GM12878 (cell line): ENCODE measurements at regions not wholly inside any gene's neighbourhood (a gene's known extent, or its start where the extent isn't known, plus 50 kb on each side); places are given as distances from the start of the nearest gene placed in this dataset.

Experiments
- ATAC-seq: fragments of 200-7000 bp; cut with Tn5 transposase; 3 replicates; pipeline ENCODE4 v1.9.1; 2020; ENCODE audit warnings: mild to moderate bottlenecking, moderate library complexity
- BruUV-seq: library from RNA; stranded (reverse); fragments of 400-500 nt; replicated peaks from 2 replicates; lab custom pipeline; 2021; lab: Mats Ljungman, UMichigan
- CTCF ChIA-PET: fragments of 300-600 bp; sonication (Branson Sonifier 250); formaldehyde crosslinking; extraction: SDS; loops from one replicate; lab custom pipeline; 2021; ENCODE audit warnings: inconsistent platforms; lab: Yijun Ruan, JAX
- POLR2A ChIA-PET: fragments of 350-600 bp; formaldehyde crosslinking; extraction: SDS; loops from one replicate; lab custom pipeline; 2021; ENCODE audit warnings: inconsistent platforms; lab: Charles Lee
- RAD21 ChIA-PET: fragments of 300-600 bp; sonication (Branson Sonifier 250); formaldehyde crosslinking; loops from one replicate; lab custom pipeline; 2023; ENCODE audit warnings: antibody characterized with exemption; ENCODE audit not compliant: unreplicated experiment; lab: Charles Lee
- SMC1A ChIA-PET: fragments of 300-600 bp; sonication (Branson Sonifier 250); formaldehyde crosslinking; loops from one replicate; lab custom pipeline; 2023; ENCODE audit not compliant: unreplicated experiment, uncharacterized antibody; lab: Charles Lee
- DNase-seq: peaks from one replicate; pipeline ENCODE4 v3.0.0-alpha.2; 2011; ENCODE audit warnings: low read depth, low spot score
- FAIRE-seq: peaks from 3 replicates; lab custom pipeline; 2011; peaks lifted over from hg19 to GRCh38; lab: Jason Lieb, UNC
- H2AFZ ChIP-seq: 2 replicates; pipeline ENCODE4 v1.6.0; 2011; ENCODE audit warnings: low read depth, low read length, control low read depth; ENCODE audit not compliant: control insufficient read depth
- H3K27ac ChIP-seq: 2 replicates; pipeline ENCODE4 v1.5.1; 2011; ENCODE audit warnings: control low read depth; ENCODE audit not compliant: control insufficient read depth, insufficient read depth
- H3K27me3 ChIP-seq, 2 experiments: replicated peaks in 1 of 2; 2 replicates each; pipeline versions ENCODE4 v1.6.0 to v1.6.1; 2011; ENCODE audit warnings: low read length in 1 of 2; ENCODE audit not compliant: control insufficient read depth in 2 of 2, insufficient read depth in 2 of 2
- H3K36me3 ChIP-seq, 2 experiments: 2 replicates each; pipeline ENCODE4 v1.5.1; 2011; ENCODE audit warnings: low read length in 1 of 2; ENCODE audit not compliant: control insufficient read depth in 2 of 2, insufficient read depth in 2 of 2
- H3K4me1 ChIP-seq: 2 replicates; pipeline ENCODE4 v1.6.1; 2011; ENCODE audit warnings: mild to moderate bottlenecking, low read length, moderate library complexity, mixed read lengths; ENCODE audit not compliant: control insufficient read depth, insufficient read depth
- H3K4me2 ChIP-seq: 2 replicates; pipeline ENCODE4 v1.6.0; 2011; ENCODE audit warnings: control low read depth; ENCODE audit not compliant: control insufficient read depth, insufficient read depth
- H3K4me3 ChIP-seq: fragments of 200-600 bp; sonication (generic); 2 replicates; pipeline ENCODE4 v1.5.1; 2016
- H3K79me2 ChIP-seq: 2 replicates; pipeline ENCODE4 v1.6.0; 2011; ENCODE audit warnings: low read length; ENCODE audit not compliant: control insufficient read depth, insufficient read depth
- H3K9ac ChIP-seq: 2 replicates; pipeline ENCODE4 v1.8.0; 2011; ENCODE audit warnings: low read length, control low read depth, mixed read lengths; ENCODE audit not compliant: control insufficient read depth, insufficient read depth
- H3K9me3 ChIP-seq: replicated peaks from 3 replicates; pipeline ENCODE4 v1.5.1; 2011; ENCODE audit warnings: mild to moderate bottlenecking, low read length; ENCODE audit not compliant: control insufficient read depth, insufficient read depth
- H4K20me1 ChIP-seq: 2 replicates; pipeline ENCODE4 v1.6.0; 2011; ENCODE audit not compliant: control insufficient read depth, insufficient read depth
- ATF3 ChIP-seq: IDR thresholded peaks from 2 replicates; pipeline ENCODE4 v1.6.1; 2011; ENCODE audit warnings: low read depth, mild to moderate bottlenecking, low read length, moderate library complexity, borderline replicate concordance; ENCODE audit errors: extremely low read depth
- CREB1 ChIP-seq: IDR thresholded peaks from 2 replicates; pipeline ENCODE4 v1.6.1; 2012; ENCODE audit warnings: low read depth, mild to moderate bottlenecking, inconsistent platforms
- CTCF ChIP-seq, 3 experiments: IDR thresholded peaks in 2 of 3; conservative IDR thresholded peaks in 1 of 3; 2 replicates each; pipeline ENCODE4 v1.5.1; 2011; ENCODE audit warnings: low read depth in 3 of 3, low read length in 3 of 3, mild to moderate bottlenecking in 3 of 3, control low read depth in 2 of 3, moderate library complexity in 2 of 3, inconsistent platforms in 1 of 3, mixed read lengths in 1 of 3; ENCODE audit not compliant: control insufficient read depth in 2 of 3, insufficient read depth in 1 of 3; ENCODE audit errors: extremely low read depth in 1 of 3
- DPF2 ChIP-seq: fragments of 450-650 bp; IDR thresholded peaks from 2 replicates; pipeline ENCODE4 v1.6.1; 2017; ENCODE audit warnings: mild to moderate bottlenecking
- EGR1 ChIP-seq, 2 experiments: IDR thresholded peaks; 1 replicate in 1 of 2; 2 replicates in 1 of 2; pipeline ENCODE4 v1.6.1; 2011 to 2012; ENCODE audit warnings: low read depth in 2 of 2, low read length in 2 of 2, borderline replicate concordance in 1 of 2, mild to moderate bottlenecking in 1 of 2, moderate library complexity in 1 of 2
- EZH2 ChIP-seq: IDR thresholded peaks from 2 replicates; pipeline ENCODE4 v1.6.1; 2012; ENCODE audit warnings: low read depth, mild to moderate bottlenecking, control low read depth, inconsistent platforms, low read length, borderline replicate concordance; ENCODE audit not compliant: control insufficient read depth
- GABPA ChIP-seq: IDR thresholded peaks from 2 replicates; pipeline ENCODE4 v1.6.1; 2014; ENCODE audit warnings: antibody characterized with exemption, low read depth, mild to moderate bottlenecking, inconsistent platforms
- IKZF1 ChIP-seq: fragments of 450-650 bp; conservative IDR thresholded peaks from 2 replicates; pipeline ENCODE4 v1.6.1; 2017; ENCODE audit warnings: antibody characterized with exemption, mild to moderate bottlenecking
- LARP7 ChIP-seq: fragments of 450-650 bp; IDR thresholded peaks from 2 replicates; pipeline ENCODE4 v1.6.1; 2017; ENCODE audit warnings: mild to moderate bottlenecking
- SREBF2 ChIP-seq: IDR thresholded peaks from 2 replicates; pipeline ENCODE4 v1.6.1; 2012; ENCODE audit warnings: mild to moderate bottlenecking, low read length
- TARDBP ChIP-seq: IDR thresholded peaks from 2 replicates; pipeline ENCODE4 v1.6.1; 2016; ENCODE audit warnings: borderline replicate concordance
- WRNIP1 ChIP-seq: IDR thresholded peaks from 2 replicates; pipeline ENCODE4 v1.6.1; 2011; ENCODE audit warnings: low read depth, low read length, improper control_type of control experiment, borderline replicate concordance
- YBX1 ChIP-seq: fragments of 450-650 bp; IDR thresholded peaks from 2 replicates; pipeline ENCODE4 v1.6.1; 2016; ENCODE audit warnings: antibody characterized with exemption
- ZNF274 ChIP-seq: IDR thresholded peaks from one replicate; pipeline ENCODE4 v1.8.0; 2011; ENCODE audit not compliant: insufficient read length, insufficient read depth
- whole genome bisulfite sequencing: methylation state at CpG from one replicate; pipeline ENCODE4 v1.1.6; 2016; ENCODE audit warnings: low lambda C conversion rate; ENCODE audit not compliant: insufficient replicate concordance, insufficient coverage; ENCODE audit errors: missing lambda C conversion rate; 5-methylcytosine and 5-hydroxymethylcytosine counted together
- in situ Hi-C: fragments of 300-500 bp; cut with MboI; formaldehyde crosslinking; loops from 9 replicates; pipeline ENCODE4 v1.14.3; 2018; ENCODE audit warnings: mixed read lengths
- intact Hi-C: fragments of 100-400 bp; cut with micrococcal nuclease; formaldehyde crosslinking; loops from one replicate; pipeline ENCODE4 v1.14.2; 2022; ENCODE audit not compliant: unreplicated experiment

GRCh38 chr6:76633259-76633658 lies 560.8 kb upstream of the IMPG1 start:
- no TSS peak for BruUV-seq
- Histone ChIP-seq H3K4me3 (no peak overlapping the region), H3K27me3 (no peaks in the 10 kb centered on the region), H3K9me3 (no peaks in the 10 kb centered on the region), H4K20me1 (no peaks in the 10 kb centered on the region), H3K4me1 (no peaks in the 10 kb centered on the region), H3K9ac (no peak overlapping the region), H3K27ac (no peak overlapping the region), H3K79me2 (no peaks in the 10 kb centered on the region), H3K36me3 (no peaks in the 10 kb centered on the region), H2AFZ (no peak overlapping the region), H3K4me2 (no peak overlapping the region)
- FAIRE-seq (no peak), ATAC-seq (peak; percentile 71), DNase-seq (no peak)
- in situ Hi-C loops: no loop called here
- intact Hi-C loops: loop anchor here (10.0 kb wide), 1 partner anchor 698 kb away; no protein-coding TSS in a partner anchor
- 31% methylated on average over 5 of the region's 5 CpGs for WGBS
- ChIA-PET POLR2A (no interaction called here), SMC1A (no interaction called here), RAD21 (no interaction called here), CTCF (no interaction called here)
- TF ChIP-seq EGR1 (IDR thresholded peaks at IDR 0.05; ENCODE audit: borderline replicate concordance in 1 of 2, low read depth in 2 of 2, low read length in 2 of 2) (no peak), YBX1 (no peak), EZH2 (no peak)

- Histone ChIP-seq H3K79me2 (no peaks in the 10 kb centered on the region), H3K4me1 (no peaks in the 10 kb centered on the region), H3K4me3 (no peak overlapping the region), H3K9me3 (no peaks in the 10 kb centered on the region), H3K9ac (no peak overlapping the region), H2AFZ (no peak overlapping the region), H3K36me3 (no peaks in the 10 kb centered on the region)
- WGBS: 46% methylated on average over 9 of the region's 9 CpGs
- POLR2A ChIA-PET: no interaction called here
- FAIRE-seq: no peak
- intact Hi-C loops: loop anchor here (10.0 kb wide), 1 partner anchor 697 kb away; no protein-coding TSS in a partner anchor
- TF ChIP-seq ZNF274 (no peak), EZH2 (no peak), DPF2 (no peak), GABPA (no peak), IKZF1 (no peak), SREBF2 (no peak), LARP7 (no peak), CREB1 (no peak), CTCF (IDR thresholded peaks at IDR 0.05 in 2 of 3, conservative IDR thresholded peaks at IDR 0.05 in 1 of 3; ENCODE audit: control insufficient read depth in 2 of 3, extremely low read depth in 1 of 3, insufficient read depth in 1 of 3, low read depth in 3 of 3, low read length in 3 of 3) (no peak), ATF3 (no peak), WRNIP1 (no peak), TARDBP (no peak)
- TF ChIP-seq, all 136 proteins: peak for 0
- in situ Hi-C loops: no loop called here
- H3K27ac ChIP-seq: no peak overlapping the region
- RAD21 ChIA-PET: no interaction called here
- SMC1A ChIA-PET: no interaction called here
- CTCF ChIA-PET: no interaction called here
- H4K20me1 ChIP-seq: no peaks in the 10 kb centered on the region
- H3K27me3 ChIP-seq: no peaks in the 10 kb centered on the region
- no peak for ATAC-seq
- no peak for DNase-seq
- no TSS peak for BruUV-seq
- H3K4me2 ChIP-seq: no peak overlapping the region
These were observed 559.2 kb upstream of the IMPG1 start for GRCh38 chr6:76631622-76632021.
